Stimulated activated naive CD4-positive, alpha-beta T cell treated with Interleukin-2 at 50 U/mL for 16 hours (primary cell): ENCODE measurements at regions not wholly inside any gene's neighbourhood (a gene's known extent, or its start where the extent isn't known, plus 50 kb on each side); places are given as distances from the start of the nearest gene placed in this dataset.

ENCODE experiments used
- DNase-seq: peaks from one replicate; lab custom pipeline; 2025; lab: John Stamatoyannopoulos, UW

DNA sequence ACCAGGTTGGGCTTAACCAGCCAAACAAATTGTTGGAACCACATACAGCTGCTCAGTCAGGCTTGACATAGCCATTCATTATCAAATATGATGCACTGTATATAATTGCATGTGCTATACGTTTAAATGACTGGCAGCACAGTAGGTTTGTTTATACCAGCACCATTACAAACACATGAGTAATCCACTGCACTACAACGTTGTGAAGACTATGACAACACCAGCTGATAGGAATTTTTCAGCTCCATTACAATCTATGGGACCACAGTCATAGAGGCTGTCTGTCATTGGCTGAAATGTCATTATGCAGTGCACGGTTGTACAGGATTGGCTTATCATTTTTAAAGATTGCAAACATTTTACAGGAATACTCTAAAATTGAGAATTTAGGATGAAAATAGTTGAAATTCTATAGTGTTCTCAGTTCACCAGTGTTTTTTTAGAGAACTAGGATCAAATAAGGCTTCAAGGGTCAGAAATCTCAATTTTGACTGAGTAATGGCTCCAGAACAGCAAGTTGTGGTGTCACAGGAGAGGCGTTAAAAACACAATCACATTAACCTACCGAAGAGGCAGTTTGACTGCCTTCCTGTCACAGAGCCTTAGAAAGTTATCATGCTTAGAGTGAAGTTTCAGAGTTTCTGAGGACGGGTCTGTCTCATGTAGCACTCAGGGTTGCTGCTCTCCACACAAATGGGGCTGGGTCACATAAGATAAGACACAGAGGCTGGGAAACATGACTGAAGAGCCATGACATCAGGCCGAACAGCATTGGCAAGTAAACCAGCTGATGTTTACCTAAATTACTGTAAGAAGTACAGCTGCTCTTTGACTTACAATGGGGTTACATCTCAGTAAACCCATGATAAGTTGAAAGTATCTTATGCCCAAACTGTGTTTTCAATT lies 60.7 kb upstream of the SMLR1 start:
- no peak for DNase-seq

DNA sequence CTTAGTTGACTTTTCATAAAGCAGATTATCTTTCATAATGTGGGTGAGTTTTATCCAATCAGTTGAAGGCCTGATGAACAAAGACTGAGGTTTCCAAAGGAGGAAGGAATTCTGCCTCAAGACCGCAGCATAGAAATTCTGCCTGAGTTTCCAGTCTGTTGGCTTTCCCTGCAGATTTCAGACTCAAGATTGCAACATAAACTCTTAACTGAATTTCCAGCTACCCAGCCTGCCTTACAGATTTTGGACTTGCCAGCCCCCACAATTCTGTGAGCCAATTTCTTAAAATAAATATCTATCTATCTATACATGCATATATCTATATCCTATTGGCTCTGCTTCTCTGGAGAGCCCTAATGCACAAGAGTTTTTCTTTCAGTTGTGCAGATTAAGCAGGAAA lies 57.3 kb upstream of the SMLR1 start:
- DNase-seq: no peak

DNA sequence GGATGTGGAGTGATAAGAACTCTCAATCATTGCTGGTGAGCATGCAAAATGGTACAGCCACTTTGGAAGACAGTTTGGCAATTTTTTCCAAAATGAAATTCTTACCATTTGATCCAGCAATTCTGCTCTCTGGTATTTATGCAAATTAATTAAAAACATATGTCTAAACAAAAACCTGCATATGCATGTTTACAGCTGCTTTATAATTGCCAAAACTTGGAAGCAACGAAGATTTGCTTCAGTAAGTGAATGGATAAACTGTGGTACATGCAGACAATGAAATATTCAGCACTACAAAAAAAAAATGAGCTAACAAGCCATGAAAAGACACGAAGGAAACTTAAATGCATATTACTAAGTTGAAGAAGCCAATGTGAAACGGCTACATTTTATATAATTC lies 55.5 kb upstream of the SMLR1 start:
- DNase-seq: no peak

DNA sequence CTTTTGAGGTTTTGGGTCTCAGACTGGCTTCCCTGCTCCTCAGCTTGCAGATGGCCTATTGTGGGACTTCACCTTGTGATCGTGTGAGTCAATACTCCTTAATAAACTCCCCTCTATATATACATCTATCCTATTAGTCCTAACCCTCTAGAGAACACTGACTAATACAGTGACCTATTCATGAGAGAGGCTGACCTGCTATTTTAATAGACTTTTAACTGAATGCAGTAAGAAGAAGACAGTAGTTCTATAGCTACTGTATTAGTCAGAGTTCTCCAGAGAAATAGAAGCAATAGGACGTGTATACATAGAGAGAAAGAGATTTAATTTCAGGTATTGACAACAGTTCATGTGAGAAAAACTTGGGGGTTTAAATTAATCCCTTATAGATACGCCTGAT lies 53.3 kb upstream of the SMLR1 start:
- DNase-seq: no peak

DNA sequence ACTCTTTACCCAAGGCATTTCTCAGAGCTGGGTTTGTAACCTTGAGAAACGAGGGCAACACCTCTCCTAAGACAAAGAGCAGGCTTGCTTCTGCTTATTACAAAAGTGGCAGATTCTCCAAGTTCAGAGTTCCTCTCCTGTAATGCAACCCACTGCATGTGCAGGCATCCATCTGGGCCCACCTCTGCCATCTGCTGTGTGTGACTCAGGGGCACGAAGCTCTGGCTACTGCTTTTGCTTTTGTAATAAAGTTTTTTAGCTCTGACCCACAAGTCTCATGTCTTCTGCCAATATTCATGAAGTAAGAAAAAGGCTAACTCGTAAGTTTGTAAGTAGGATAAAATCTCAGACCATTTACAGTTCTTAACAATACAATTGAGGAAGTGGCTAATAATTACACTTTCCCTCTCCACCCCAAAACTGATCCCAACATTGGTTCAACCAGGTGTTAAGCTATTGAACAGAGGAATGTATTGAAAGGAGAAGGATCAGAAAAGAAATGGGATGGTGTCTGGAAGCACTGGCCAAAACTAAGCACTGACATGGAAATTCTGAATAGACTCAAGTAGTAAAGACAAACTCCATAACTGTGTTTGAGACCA lies 51.7 kb upstream of the SMLR1 start:
- no peak for DNase-seq

DNA sequence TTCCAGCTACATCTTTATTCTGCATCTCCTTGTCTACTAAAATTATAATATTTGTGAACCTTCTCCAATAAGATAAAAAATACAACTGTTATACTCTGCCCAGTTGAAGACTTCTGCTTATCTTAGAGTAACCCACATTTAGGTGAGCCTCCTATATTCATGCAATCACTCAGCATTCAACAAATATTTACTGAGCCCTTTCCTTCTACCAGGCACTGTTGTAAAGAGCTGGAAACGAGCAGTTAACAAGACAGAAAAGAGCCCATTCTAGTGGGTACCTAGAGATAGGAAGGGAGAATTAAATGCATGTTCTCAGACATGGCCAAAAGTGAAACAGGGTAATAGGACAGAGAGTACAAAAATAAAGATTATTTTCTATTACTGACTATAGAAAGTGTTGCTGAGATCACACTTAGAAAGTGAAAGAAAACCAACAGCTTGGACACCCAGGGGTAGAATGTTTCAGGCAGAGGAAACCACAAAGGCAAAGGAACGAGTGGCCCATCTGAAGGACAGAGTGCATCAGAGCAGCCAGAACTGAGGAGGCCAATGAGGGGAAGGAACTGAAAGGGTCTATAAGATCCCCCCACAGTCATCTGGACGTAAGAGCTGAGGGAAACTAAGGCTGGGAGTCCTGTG lies 50.8 kb upstream of the SMLR1 start:
- DNase-seq: no peak
